Fibroblast of skin of scalp (primary cell): ENCODE measurements at regions not wholly inside any gene's neighbourhood (a gene's known extent, or its start where the extent isn't known, plus 50 kb on each side); places are given as distances from the start of the nearest gene placed in this dataset.
A peak's percentile ranks its signal among the peaks of the same experiment; 100 is the strongest.
"Not testable (repeated sequence)": the region's sequence is repeated elsewhere in the genome, so short reads cannot be mapped to it uniquely, and the experiment has no call there.

Experiments
- DNase-seq: peaks from one replicate; pipeline ENCODE4 v3.0.0-alpha.2; 2013

GRCh38 chr1:227508431-227508830 lies 54.9 kb upstream of the ZNF678 start:
- no peak for DNase-seq

- DNase-seq: not testable (repeated sequence)
Observed at GRCh38 chr1:227506490-227507393, 56.6 kb upstream of the ZNF678 start.

- DNase-seq: not testable (repeated sequence)
Observed at GRCh38 chr1:227496045-227496444, 67.3 kb upstream of the ZNF678 start.

GRCh38 chr1:227493863-227494551 lies 69.3 kb upstream of the ZNF678 start:
- not testable (repeated sequence) for DNase-seq

- no peak for DNase-seq
Observed at GRCh38 chr1:227490478-227490877, 72.9 kb upstream of the ZNF678 start.

- DNase-seq: no peak
Observed at GRCh38 chr1:227490001-227490400, 73.4 kb upstream of the ZNF678 start.

GRCh38 chr1:227489572-227489971 lies 73.8 kb upstream of the ZNF678 start:
- DNase-seq: no peak

- DNase-seq: no peak
Observed at GRCh38 chr1:227487606-227488005, 75.8 kb upstream of the ZNF678 start.

GRCh38 chr1:227486559-227486958 lies 76.8 kb upstream of the ZNF678 start:
- DNase-seq: no peak

- DNase-seq: no peak
Observed at GRCh38 chr1:227482023-227482299, 81.4 kb upstream of the ZNF678 start.

- DNase-seq: not testable (repeated sequence)
Observed at GRCh38 chr1:227474072-227474471, 89.3 kb upstream of the ZNF678 start.

- DNase-seq: no peak
Observed at GRCh38 chr1:227472772-227473171, 90.6 kb upstream of the ZNF678 start.

- no peak for DNase-seq
Observed at GRCh38 chr1:227470688-227471087, 92.7 kb upstream of the ZNF678 start.

GRCh38 chr1:227469708-227470107 lies 93.6 kb upstream of the ZNF678 start:
- no peak for DNase-seq

GRCh38 chr1:227466039-227466645 lies 97.2 kb upstream of the ZNF678 start:
- DNase-seq: no peak

- no peak for DNase-seq
Observed at GRCh38 chr1:227465256-227465655, 98.1 kb upstream of the ZNF678 start.

GRCh38 chr1:227459977-227460376 lies 103.4 kb upstream of the ZNF678 start:
- DNase-seq: no peak

- peak; percentile 46 for DNase-seq
Observed at GRCh38 chr1:227459326-227459841, 104.0 kb upstream of the ZNF678 start.

GRCh38 chr1:227454686-227455085 lies 108.7 kb upstream of the ZNF678 start:
- DNase-seq: no peak

GRCh38 chr1:227453631-227454355 lies 109.6 kb upstream of the ZNF678 start:
- DNase-seq: no peak

- no peak for DNase-seq
Observed at GRCh38 chr1:227451954-227452353, 111.4 kb upstream of the ZNF678 start.

- no peak for DNase-seq
Observed at GRCh38 chr1:227451057-227451456, 112.3 kb upstream of the ZNF678 start.

- no peak for DNase-seq
Observed at GRCh38 chr1:227450489-227450888, 112.9 kb upstream of the ZNF678 start.
